HepG2 (cell line): ENCODE measurements at regions not wholly inside any gene's neighbourhood (a gene's known extent, or its start where the extent isn't known, plus 50 kb on each side); places are given as distances from the start of the nearest gene placed in this dataset.

Experiments
- ATAC-seq: fragments of 200-7000 bp; cut with Tn5 transposase; 3 replicates; pipeline ENCODE4 v1.9.1; 2020; ENCODE audit warnings: mild to moderate bottlenecking, moderate library complexity
- BruUV-seq: library from RNA; stranded (reverse); fragments of 400-500 nt; replicated peaks from 2 replicates; lab custom pipeline; 2021; lab: Mats Ljungman, UMichigan
- CTCF ChIA-PET: fragments of 300-600 bp; formaldehyde crosslinking; extraction: SDS; loops from one replicate; lab custom pipeline; 2021; ENCODE audit warnings: low total read pairs, inconsistent platforms, low intra/inter-chr PET ratio; lab: Yijun Ruan, JAX
- POLR2A ChIA-PET: fragments of 350-600 bp; sonication (Branson Sonifier 250); formaldehyde crosslinking; loops from one replicate; lab custom pipeline; 2020; ENCODE audit warnings: antibody characterized with exemption, inconsistent platforms; lab: Yijun Ruan, JAX
- DNase-seq: peaks from one replicate; pipeline ENCODE4 v3.0.0-alpha.2; 2015; ENCODE audit warnings: low spot score
- FAIRE-seq: peaks from 3 replicates; lab custom pipeline; 2011; peaks lifted over from hg19 to GRCh38; lab: Jason Lieb, UNC
- H2AFZ ChIP-seq: one replicate; pipeline ENCODE4 v1.6.1; 2011; ENCODE audit warnings: low read length, inconsistent platforms
- H3K27ac ChIP-seq: fragments of 300-600 bp; 3 replicates; pipeline ENCODE4 v1.8.0; 2011; ENCODE audit warnings: mixed run types, mild to moderate bottlenecking, mixed read lengths, low read length, inconsistent platforms; ENCODE audit not compliant: insufficient read depth; ENCODE audit errors: extremely low read length
- H3K27me3 ChIP-seq, 2 experiments: fragments of 200-600 bp in 1 of 2; 2 replicates in 1 of 2; 3 replicates in 1 of 2; pipeline versions ENCODE4 v1.6.0 to v1.8.0; 2011; ENCODE audit warnings: low read length in 2 of 2, mild to moderate bottlenecking in 2 of 2, moderate library complexity in 2 of 2, inconsistent platforms in 1 of 2; ENCODE audit not compliant: insufficient read depth in 2 of 2, control insufficient read depth in 1 of 2
- H3K36me3 ChIP-seq, 2 experiments: fragments of 200-600 bp in 1 of 2; replicated peaks in 1 of 2; 2 replicates in 1 of 2; 3 replicates in 1 of 2; pipeline versions ENCODE4 v1.5.1 to v1.8.0; 2011; ENCODE audit warnings: low read length in 2 of 2, inconsistent platforms in 1 of 2; ENCODE audit not compliant: insufficient read depth in 2 of 2, control insufficient read depth in 1 of 2
- H3K4me1 ChIP-seq: 2 replicates; pipeline ENCODE4 v1.5.1; 2012; ENCODE audit warnings: low read length, inconsistent platforms; ENCODE audit not compliant: insufficient read depth
- H3K4me2 ChIP-seq: 2 replicates; pipeline ENCODE4 v1.6.0; 2011; ENCODE audit warnings: low read depth, low read length, inconsistent platforms
- H3K4me3 ChIP-seq, 3 experiments: fragments of 200-600 bp in 1 of 3; sonication (generic), shearing (Covaris generic) in 1 of 3; replicated peaks in 1 of 3; 2 replicates each; pipeline ENCODE4 v1.5.1; 2011 to 2016; ENCODE audit warnings: low read length in 3 of 3, inconsistent platforms in 2 of 3, low read depth in 2 of 3, mild to moderate bottlenecking in 2 of 3, control low read depth in 1 of 3, mixed read lengths in 1 of 3; ENCODE audit not compliant: insufficient read depth in 1 of 3
- H3K79me2 ChIP-seq: one replicate; pipeline ENCODE4 v1.6.1; 2011; ENCODE audit warnings: low read length, inconsistent platforms; ENCODE audit not compliant: insufficient read depth
- H3K9ac ChIP-seq: 2 replicates; pipeline ENCODE4 v1.6.0; 2011; ENCODE audit warnings: mild to moderate bottlenecking, low read depth, low read length, inconsistent platforms; ENCODE audit not compliant: insufficient read depth
- H3K9me3 ChIP-seq: 2 replicates; pipeline ENCODE4 v1.5.1; 2012; ENCODE audit warnings: mild to moderate bottlenecking, low read length
- H4K20me1 ChIP-seq: 2 replicates; pipeline ENCODE4 v1.6.0; 2011; ENCODE audit warnings: inconsistent platforms, mild to moderate bottlenecking, low read length, moderate library complexity; ENCODE audit not compliant: insufficient read depth
- AGO2 ChIP-seq: fragments of 200-400 bp; formaldehyde crosslinking; optimal IDR thresholded peaks from 2 replicates; pipeline ENCODE3; 2017; ENCODE audit warnings: mild to moderate bottlenecking, low read depth, low read length, moderate library complexity
- ISX ChIP-seq: sonication (generic); formaldehyde crosslinking; conservative IDR thresholded peaks from 2 replicates; pipeline ENCODE4 v1.5.0; 2020; ENCODE audit warnings: missing genetic modification reagents
- MAFF ChIP-seq: IDR thresholded peaks from 2 replicates; pipeline ENCODE4 v1.6.1; 2011; ENCODE audit warnings: low read depth, low read length, improper control_type of control experiment
- MAFK ChIP-seq, 2 experiments: IDR thresholded peaks in 1 of 2; conservative IDR thresholded peaks in 1 of 2; 2 replicates each; pipeline ENCODE4 v1.6.1; 2011; ENCODE audit warnings: improper control_type of control experiment in 2 of 2, low read length in 2 of 2
- NFKB2 ChIP-seq: sonication (generic); formaldehyde crosslinking; IDR thresholded peaks from 2 replicates; pipeline ENCODE4 v1.4.0; 2020; ENCODE audit warnings: missing genetic modification reagents, borderline replicate concordance
- RCOR2 ChIP-seq: IDR thresholded peaks from 2 replicates; pipeline ENCODE4 v1.6.1; 2016; ENCODE audit warnings: missing biosample characterization, missing genetic modification reagents
- SP5 ChIP-seq: IDR thresholded peaks from 2 replicates; pipeline ENCODE4 v1.6.1; 2016; ENCODE audit warnings: low read depth, borderline replicate concordance
- SRF ChIP-seq: IDR thresholded peaks from 2 replicates; pipeline ENCODE4 v1.6.1; 2011; ENCODE audit warnings: mild to moderate bottlenecking, low read depth, low read length, moderate library complexity
- SUZ12 ChIP-seq: fragments of 150-350 bp; IDR thresholded peaks from 2 replicates; pipeline ENCODE4 v1.6.1; 2014; ENCODE audit warnings: low read depth, low read length
- ZNF160 ChIP-seq: sonication (generic); formaldehyde crosslinking; IDR thresholded peaks from 2 replicates; pipeline ENCODE4 v1.8.0; 2022; ENCODE audit warnings: mild to moderate bottlenecking, inconsistent platforms, missing genetic modification reagents
- ZNF558 ChIP-seq: sonication (generic); formaldehyde crosslinking; IDR thresholded peaks from 2 replicates; pipeline ENCODE4 v1.9.0; 2022; ENCODE audit warnings: mild to moderate bottlenecking, missing genetic modification reagents, borderline replicate concordance
- ZNF790 ChIP-seq: sonication (generic); formaldehyde crosslinking; IDR thresholded peaks from 2 replicates; pipeline ENCODE4 v1.8.0; 2022; ENCODE audit warnings: missing genetic modification reagents, mild to moderate bottlenecking, borderline replicate concordance
- ZNF839 ChIP-seq: sonication (generic); formaldehyde crosslinking; IDR thresholded peaks from 2 replicates; pipeline ENCODE4 v1.4.0; 2020; ENCODE audit warnings: missing genetic modification reagents, mild to moderate bottlenecking, borderline replicate concordance
- WGBS: methylation state at CpG from one replicate; pipeline ENCODE4 v1.1.6; 2017; ENCODE audit warnings: low lambda C conversion rate; 5-methylcytosine and 5-hydroxymethylcytosine counted together
- in situ Hi-C: cut with HindIII; loops from 2 replicates; pipeline ENCODE4 v1.10.0; 2017; ENCODE audit warnings: low pct_unique_long_range_greater_than_20kb; ENCODE audit not compliant: extremely low pct_ligation_motif_present
- intact Hi-C: fragments of 100-400 bp; cut with micrococcal nuclease; formaldehyde crosslinking; loops from one replicate; pipeline ENCODE4 v1.10.0; 2022; ENCODE audit not compliant: unreplicated experiment

- no peaks in the 10 kb centered on the region for H4K20me1 ChIP-seq
- H3K36me3 ChIP-seq: no peaks in the 10 kb centered on the region
- no peak overlapping the region for H2AFZ ChIP-seq
- H3K9ac ChIP-seq: no peak overlapping the region
- CTCF ChIA-PET: no interaction called here
- H3K79me2 ChIP-seq: no peaks in the 10 kb centered on the region
- H3K4me3 ChIP-seq: no peak overlapping the region
- H3K27me3 ChIP-seq: no peaks in the 10 kb centered on the region; a peak in 1 of 5 replicates
- POLR2A ChIA-PET: no interaction called here
- BruUV-seq: no TSS peak
- no peaks in the 10 kb centered on the region for H3K9me3 ChIP-seq
- no peak for FAIRE-seq
- no peak for ATAC-seq
- H3K4me2 ChIP-seq: no peak overlapping the region
- no peak overlapping the region for H3K27ac ChIP-seq
- H3K4me1 ChIP-seq: peaks cover 4% of the 10 kb centered on the region; the same call in 1 of the 2 replicates
- in situ Hi-C loops: no loop called here
- no peak for DNase-seq
- TF ChIP-seq ISX (no peak), SP5 (no peak), MAFK (conservative IDR thresholded peaks at IDR 0.05 in 1 of 2, IDR thresholded peaks at IDR 0.05 in 1 of 2; ENCODE audit: low read length in 2 of 2) (peak; percentile 57 to 65; a peak in 3 of 4 replicates), MAFF (peak; percentile 60), SUZ12 (no peak)
- intact Hi-C loops: no loop called here
These were observed 759.9 kb downstream of the SATB2 start for GRCh38 chr2:198697794-198698193.

- FAIRE-seq (no peak), ATAC-seq (no peak), DNase-seq (no peak)
- H3K4me2 ChIP-seq: no peak overlapping the region
- no peaks in the 10 kb centered on the region for H3K79me2 ChIP-seq
- 1% methylated on average over 3 of the region's 3 CpGs for WGBS
- ChIA-PET POLR2A (no interaction called here), CTCF (no interaction called here)
- no peak overlapping the region for H3K4me3 ChIP-seq
- H3K9ac ChIP-seq: no peak overlapping the region
- no peaks in the 10 kb centered on the region for H4K20me1 ChIP-seq
- in situ Hi-C loops: no loop called here
- no peaks in the 10 kb centered on the region; a peak in 1 of 5 replicates for H3K27me3 ChIP-seq
- H3K9me3 ChIP-seq: no peaks in the 10 kb centered on the region
- H2AFZ ChIP-seq: no peak overlapping the region
- H3K36me3 ChIP-seq: no peaks in the 10 kb centered on the region
- TF ChIP-seq AGO2 (no peak), ZNF790 (CRISPR knock-in tag) (no peak), RCOR2 (CRISPR knock-in tag) (no peak), ZNF839 (CRISPR knock-in tag) (no peak), SRF (no peak), ZNF558 (CRISPR knock-in tag) (no peak), NFKB2 (CRISPR knock-in tag) (no peak), ZNF160 (no peak)
- H3K27ac ChIP-seq: no peak overlapping the region
- intact Hi-C loops: no loop called here
- no TSS peak for BruUV-seq
- peaks cover 7% of the 10 kb centered on the region; the same call in 1 of the 2 replicates for H3K4me1 ChIP-seq
These were observed 760.5 kb downstream of the SATB2 start for GRCh38 chr2:198697218-198697617.
